ENCODE measurements at regions not wholly inside any gene's neighbourhood (a gene's known extent, or its start where the extent isn't known, plus 50 kb on each side); places are given as distances from the start of the nearest gene placed in this dataset.
"Not testable (repeated sequence)": the region's sequence is repeated elsewhere in the genome, so short reads cannot be mapped to it uniquely, and the experiment has no call there.

- no peak for DNase-seq
These were observed 288.6 kb downstream of the NDUFA10 start for GRCh38 chr2:239736358-239737143.

GRCh38 chr2:239735829-239736357 lies 289.2 kb downstream of the NDUFA10 start:
- DNase-seq = no peak

GRCh38 chr2:239735131-239735828 lies 289.9 kb downstream of the NDUFA10 start:
- no peak for DNase-seq

GRCh38 chr2:239734436-239735005 lies 290.6 kb downstream of the NDUFA10 start:
- no peak for DNase-seq

- no peak for DNase-seq
These were observed 292.5 kb downstream of the NDUFA10 start for GRCh38 chr2:239732666-239733010.

GRCh38 chr2:239731998-239732665 lies 293.0 kb downstream of the NDUFA10 start:
- no peak for DNase-seq

GRCh38 chr2:239731422-239731821 lies 293.7 kb downstream of the NDUFA10 start:
- no peak for DNase-seq

GRCh38 chr2:239730897-239731296 lies 294.2 kb downstream of the NDUFA10 start:
- DNase-seq = no peak

- not testable (repeated sequence) for DNase-seq
These were observed 294.6 kb downstream of the NDUFA10 start for GRCh38 chr2:239730567-239730882.

GRCh38 chr2:239729681-239730566 lies 295.2 kb downstream of the NDUFA10 start:
- no peak for DNase-seq

- DNase-seq = no peak
These were observed 296.0 kb downstream of the NDUFA10 start for GRCh38 chr2:239729151-239729550.

GRCh38 chr2:239728751-239729150 lies 296.4 kb downstream of the NDUFA10 start:
- DNase-seq = no peak

- DNase-seq = no peak
These were observed 297.2 kb downstream of the NDUFA10 start for GRCh38 chr2:239727776-239728600.

- DNase-seq = no peak
These were observed 297.9 kb downstream of the NDUFA10 start for GRCh38 chr2:239727182-239727775.

- DNase-seq = no peak
These were observed 298.4 kb downstream of the NDUFA10 start for GRCh38 chr2:239726631-239727181.

- DNase-seq = no peak
These were observed 299.0 kb downstream of the NDUFA10 start for GRCh38 chr2:239726091-239726591.

GRCh38 chr2:239725551-239725890 lies 299.6 kb downstream of the NDUFA10 start:
- no peak for DNase-seq

GRCh38 chr2:239724851-239725550 lies 300.1 kb downstream of the NDUFA10 start:
- no peak for DNase-seq

GRCh38 chr2:239724194-239724849 lies 300.8 kb downstream of the NDUFA10 start:
- no peak for DNase-seq
